ENCODE measurements at regions not wholly inside any gene's neighbourhood (a gene's known extent, or its start where the extent isn't known, plus 50 kb on each side); places are given as distances from the start of the nearest gene placed in this dataset.

- TF ChIP-seq CREM (IDR thresholded peaks at IDR 0.05; ENCODE audit: low read depth), result no peak
- TF ChIP-seq CBX5 (IDR thresholded peaks at IDR 0.05; ENCODE audit: low read depth), result no peak
- no peak for TF ChIP-seq HSF1 (IDR thresholded peaks at IDR 0.05; ENCODE audit: low read depth, low read length)
Observed at GRCh38 chr13:44296856-44297255, 76.8 kb upstream of the SERP2 start (continued).

- Histone ChIP-seq H4K20me1 (ENCODE audit: control insufficient read depth, insufficient read depth) (no peaks in the 10 kb centered on the region), H3K4me2 (ENCODE audit: control insufficient read depth, insufficient read depth) (no peak overlapping the region), H3K4me3 (no peak overlapping the region), H3K27me3 (replicated peaks in 1 of 2; ENCODE audit: control insufficient read depth in 2 of 2, insufficient read depth in 2 of 2, low read length in 1 of 2) (no peaks in the 10 kb centered on the region), H3K79me2 (ENCODE audit: control insufficient read depth, insufficient read depth, low read length) (no peaks in the 10 kb centered on the region), H2AFZ (ENCODE audit: control insufficient read depth, low read depth, low read length) (no peak overlapping the region), H3K9me3 (replicated peaks; ENCODE audit: control insufficient read depth, insufficient read depth, low read length) (no peaks in the 10 kb centered on the region), H3K9ac (ENCODE audit: control insufficient read depth, insufficient read depth, low read length) (no peak overlapping the region), H3K27ac (ENCODE audit: control insufficient read depth, insufficient read depth) (no peak overlapping the region), H3K36me3 (ENCODE audit: control insufficient read depth in 2 of 2, insufficient read depth in 2 of 2, low read length in 1 of 2) (no peaks in the 10 kb centered on the region), H3K4me1 (ENCODE audit: control insufficient read depth, insufficient read depth, low read length) (peaks cover 15% of the 10 kb centered on the region)
- BruUV-seq (replicated peaks), result no TSS peak
- ChIA-PET POLR2A (no interaction called here), SMC1A (ENCODE audit: uncharacterized antibody, unreplicated experiment) (no interaction called here), CTCF (no interaction called here), RAD21 (ENCODE audit: unreplicated experiment) (no interaction called here)
- TF ChIP-seq MTA2 (IDR thresholded peaks at IDR 0.05; ENCODE audit: low read depth) (no peak), USF1 (IDR thresholded peaks at IDR 0.05; ENCODE audit: borderline replicate concordance, extremely low read length, insufficient read depth, low read depth, low read length) (no peak)
- in situ Hi-C loops (cut with MboI), result no loop called here
- intact Hi-C loops (cut with micrococcal nuclease; ENCODE audit: unreplicated experiment), result no loop called here
- FAIRE-seq, result no peak
- DNase-seq (ENCODE audit: low read depth, low spot score), result no peak
- WGBS (ENCODE audit: insufficient coverage, insufficient replicate concordance, low lambda C conversion rate, missing lambda C conversion rate), result 36% methylated on average over 1 of the region's 1 CpG
- ATAC-seq, result no peak
Observed at GRCh38 chr13:44298314-44298713, 75.3 kb upstream of the SERP2 start.

All from GM12878 (cell line).